SK-N-SH (cell line): ENCODE measurements at regions not wholly inside any gene's neighbourhood (a gene's known extent, or its start where the extent isn't known, plus 50 kb on each side); places are given as distances from the start of the nearest gene placed in this dataset.

Source experiments
- CTCF ChIP-seq: fragments of 200-600 bp; sonication (generic); IDR thresholded peaks from 2 replicates; pipeline ENCODE4 v1.6.1; 2017; ENCODE audit warnings: antibody characterized with exemption, mild to moderate bottlenecking, moderate library complexity
- RXRA ChIP-seq: IDR thresholded peaks from 2 replicates; pipeline ENCODE4 v1.4.0; 2012; ENCODE audit warnings: low read depth, mild to moderate bottlenecking, borderline replicate concordance

DNA sequence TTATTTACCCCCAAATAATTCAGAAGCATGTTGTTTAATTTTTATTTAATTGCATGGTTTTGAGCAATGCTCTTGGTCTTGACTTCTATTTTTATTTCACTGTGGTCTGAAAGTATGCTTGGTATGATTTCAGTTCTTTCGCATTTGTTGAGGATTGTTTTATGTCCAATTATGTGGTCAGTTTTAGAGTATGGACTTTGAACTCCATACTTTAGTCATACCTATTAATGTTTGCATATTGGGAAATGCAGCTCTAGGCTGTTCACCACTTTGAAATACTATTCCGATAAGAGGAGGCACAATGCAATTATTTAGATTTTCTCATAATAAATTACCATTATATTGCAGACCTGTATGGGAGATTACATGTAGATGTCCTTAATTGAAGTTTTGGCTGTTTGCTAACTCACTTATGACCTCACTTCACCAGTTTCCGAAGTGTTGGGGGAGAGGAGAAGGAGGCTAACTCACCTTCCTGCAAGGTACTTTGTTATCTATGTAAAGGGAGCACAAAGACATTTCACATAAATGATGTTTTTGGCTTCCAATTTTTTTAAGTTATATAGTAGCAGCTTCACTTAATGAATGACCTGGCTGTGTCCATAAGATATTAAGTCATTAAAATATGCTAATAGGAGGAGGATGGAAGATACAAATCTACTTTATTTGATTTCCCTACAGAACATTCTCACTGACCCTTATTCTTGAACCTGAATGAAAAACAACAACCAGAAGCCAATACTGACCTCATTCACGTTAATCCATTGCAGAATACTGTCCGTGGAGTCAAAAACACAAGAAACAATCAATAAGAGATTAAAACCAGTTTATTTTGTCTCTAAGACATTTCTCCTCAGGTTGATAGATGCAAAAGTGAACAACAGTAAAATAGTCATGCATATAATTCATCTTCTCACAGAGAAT is 970.3 kb upstream of the ARRDC3 start:
- TF ChIP-seq RXRA = no peak
- TF ChIP-seq CTCF = no peak
